Stimulated activated CD8-positive, alpha-beta memory T cell treated with anti-CD3 and anti-CD28 coated beads, Interleukin-12 subunit alpha, Interleukin-12 subunit beta, amount 100 ng/mL, for 1 hour (primary cell): ENCODE measurements at regions not wholly inside any gene's neighbourhood (a gene's known extent, or its start where the extent isn't known, plus 50 kb on each side); places are given as distances from the start of the nearest gene placed in this dataset.

ENCODE experiments used
- DNase-seq: peaks from one replicate; pipeline ENCODE4 v3.0.0-alpha.2; 2020; ENCODE audit warnings: low read depth

DNA sequence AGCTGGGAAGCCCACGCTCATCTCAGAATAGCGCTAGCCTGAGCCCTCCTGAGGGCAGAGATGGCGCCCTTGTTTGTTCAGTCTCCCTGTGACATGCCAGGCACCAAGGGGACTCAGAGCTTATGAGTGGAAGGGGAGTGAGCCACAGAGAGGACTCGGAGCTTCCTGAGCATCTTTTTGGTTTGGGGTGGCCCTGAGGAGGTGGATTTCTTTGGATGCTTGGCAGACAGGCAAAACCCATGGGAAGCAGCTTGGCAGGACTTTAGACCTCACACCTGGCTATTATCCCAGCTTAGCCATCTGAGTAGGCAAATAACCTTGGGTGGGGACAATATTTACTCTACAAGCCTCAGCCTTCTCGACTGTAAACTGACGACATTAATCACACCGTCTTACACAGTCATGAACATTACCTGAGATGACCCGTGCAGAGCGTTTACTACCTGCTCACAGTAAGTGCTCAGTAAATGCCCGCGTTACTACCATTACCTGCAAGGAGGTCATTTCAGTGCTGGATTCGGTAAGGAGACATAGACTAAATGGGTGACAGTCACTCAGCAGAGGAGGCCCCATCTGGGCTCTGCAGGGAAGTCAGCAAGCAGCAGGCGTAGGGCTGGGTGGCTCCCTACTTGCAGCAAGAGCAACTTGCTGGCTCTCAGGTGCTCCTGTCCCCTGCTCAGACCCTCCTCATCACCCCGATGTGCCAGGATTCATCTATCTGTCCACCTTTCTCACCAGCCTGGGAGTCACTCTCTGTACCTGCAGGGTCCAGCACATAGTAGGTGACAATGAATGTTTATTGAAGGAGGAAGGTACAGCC, 54.9 kb downstream of the KLHDC7A start:
- no peak for DNase-seq

DNA sequence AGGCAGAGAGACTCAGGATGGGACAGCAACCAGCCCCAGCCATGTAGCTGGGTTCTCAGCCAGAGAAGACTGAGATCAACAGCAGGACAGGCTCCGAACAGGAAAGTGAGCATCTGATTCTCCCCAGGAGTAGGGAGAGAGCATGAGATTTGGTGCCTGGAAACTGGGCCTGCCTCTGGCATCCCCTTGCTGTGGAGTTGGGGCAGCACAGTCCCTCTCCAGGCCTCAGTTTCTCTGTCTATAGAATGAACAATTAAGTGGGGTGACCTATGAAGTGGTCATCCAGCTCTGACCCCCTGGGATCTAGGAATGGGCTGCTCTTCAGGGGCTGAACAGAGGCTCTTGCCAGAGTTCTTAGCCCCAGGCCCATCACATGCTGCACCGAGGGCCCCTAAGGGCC, 55.6 kb downstream of the KLHDC7A start:
- no peak for DNase-seq

DNA sequence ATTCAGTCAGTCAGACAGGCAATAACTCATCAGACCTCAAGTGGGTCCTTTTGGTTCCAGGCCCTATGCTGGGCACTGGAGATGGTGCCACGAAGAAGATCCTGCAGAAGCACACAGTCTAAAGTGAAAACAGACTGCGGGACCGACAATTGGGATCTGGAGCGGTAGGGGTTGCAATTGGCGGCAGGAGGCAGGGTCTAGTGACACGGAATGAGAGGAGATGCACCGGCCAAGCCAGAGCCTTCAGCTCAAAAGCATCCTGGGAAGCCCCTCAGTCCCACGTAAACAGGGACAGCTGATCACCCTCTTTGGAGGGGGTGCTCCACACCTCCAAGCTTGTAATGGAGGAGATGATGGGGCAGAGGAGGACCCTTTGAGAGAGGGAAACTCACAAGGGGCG, 56.2 kb downstream of the KLHDC7A start:
- no peak for DNase-seq

DNA sequence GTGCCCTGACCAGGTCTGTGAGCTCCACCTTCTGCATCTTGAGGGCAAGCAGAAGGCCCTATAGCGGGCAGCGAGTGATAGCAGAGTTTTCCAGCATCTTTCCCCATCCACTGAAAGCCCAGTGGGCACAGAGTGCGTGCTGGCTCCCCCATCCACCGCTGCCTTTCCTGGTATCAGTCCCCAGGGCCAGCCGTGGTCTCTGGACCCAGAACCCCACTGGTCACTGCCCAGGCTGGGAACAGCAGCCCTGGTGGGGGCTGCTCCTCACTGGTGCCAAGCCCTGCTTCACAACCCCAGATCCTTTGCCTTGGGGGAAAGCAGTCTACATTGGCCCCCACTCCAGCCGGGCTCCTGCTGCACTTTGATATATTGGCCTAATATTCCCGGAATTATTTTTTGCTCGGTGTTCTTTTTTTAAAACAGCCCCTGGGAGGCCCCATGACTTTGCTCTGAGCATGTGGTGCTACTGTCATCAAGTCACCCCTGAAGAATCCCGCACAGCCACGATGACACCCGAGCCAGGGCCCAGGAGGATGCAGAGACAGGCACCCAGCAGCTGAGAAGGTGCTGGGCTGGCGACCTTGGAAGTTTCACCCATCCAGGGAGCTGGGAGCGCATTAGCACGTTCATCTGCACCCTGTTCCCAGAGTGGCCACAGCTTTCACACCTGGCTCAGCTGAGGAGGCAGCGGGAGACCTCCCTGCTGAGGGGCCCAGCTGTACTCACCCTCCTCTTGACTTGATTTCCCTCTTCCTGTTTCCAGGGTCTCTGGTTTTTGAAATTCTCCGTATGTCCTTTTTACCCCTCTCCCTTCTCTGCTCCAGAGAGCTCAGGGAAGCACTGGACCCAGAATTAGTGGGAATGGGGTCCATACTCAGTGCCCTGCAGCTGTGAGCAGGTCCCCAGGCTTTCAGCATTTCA, 56.9 kb downstream of the KLHDC7A start:
- no peak for DNase-seq

DNA sequence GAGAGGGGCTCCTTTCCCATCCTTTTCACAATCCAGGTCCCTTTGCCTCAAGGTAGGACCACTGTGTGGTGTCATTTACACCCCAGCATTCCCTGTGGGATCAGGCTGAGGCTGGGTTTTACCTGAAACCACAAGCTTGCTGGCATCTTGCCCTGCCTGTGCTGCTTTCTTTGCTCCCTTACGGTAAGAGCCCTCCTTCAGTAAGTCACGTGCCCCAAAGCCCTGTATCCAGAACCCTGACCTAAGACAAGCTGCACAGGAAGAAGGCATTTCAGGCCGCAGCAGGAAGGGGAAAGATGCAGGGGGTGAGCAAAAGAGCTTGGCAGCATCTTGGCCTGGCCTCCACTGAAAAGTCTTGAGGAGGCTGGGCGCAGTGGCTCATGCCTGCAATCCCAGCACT, 58.4 kb downstream of the KLHDC7A start:
- DNase-seq: no peak

DNA sequence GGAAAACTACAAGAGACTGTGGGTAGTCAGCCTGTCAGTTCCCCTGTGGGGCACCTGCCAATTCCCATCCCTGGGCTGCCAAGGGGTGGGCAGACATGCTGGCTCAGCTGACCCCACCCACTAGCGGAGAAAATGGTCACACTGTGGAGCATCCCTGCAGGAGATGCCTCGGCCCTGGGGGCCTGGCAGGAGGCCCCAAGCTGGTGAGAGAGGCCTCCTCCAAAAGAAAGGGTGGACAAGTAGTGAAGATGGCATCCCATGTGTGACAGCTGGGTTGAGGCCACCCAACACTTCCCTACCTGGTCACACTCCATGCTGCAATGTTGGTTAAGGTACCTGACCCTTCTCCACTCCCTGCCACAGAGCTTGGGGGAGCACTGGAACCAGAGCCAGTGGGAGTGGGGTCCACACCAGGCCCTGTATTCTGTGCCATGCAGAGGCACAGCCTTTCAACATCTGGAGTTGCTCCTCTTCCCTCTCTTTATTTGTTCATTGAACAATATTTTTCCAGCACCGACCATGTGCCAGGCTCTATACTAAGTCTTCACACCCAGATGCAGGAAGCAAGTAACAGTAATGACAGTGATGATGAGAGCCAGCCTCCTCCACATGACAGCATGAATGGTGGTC, 59.5 kb downstream of the KLHDC7A start:
- no peak for DNase-seq

DNA sequence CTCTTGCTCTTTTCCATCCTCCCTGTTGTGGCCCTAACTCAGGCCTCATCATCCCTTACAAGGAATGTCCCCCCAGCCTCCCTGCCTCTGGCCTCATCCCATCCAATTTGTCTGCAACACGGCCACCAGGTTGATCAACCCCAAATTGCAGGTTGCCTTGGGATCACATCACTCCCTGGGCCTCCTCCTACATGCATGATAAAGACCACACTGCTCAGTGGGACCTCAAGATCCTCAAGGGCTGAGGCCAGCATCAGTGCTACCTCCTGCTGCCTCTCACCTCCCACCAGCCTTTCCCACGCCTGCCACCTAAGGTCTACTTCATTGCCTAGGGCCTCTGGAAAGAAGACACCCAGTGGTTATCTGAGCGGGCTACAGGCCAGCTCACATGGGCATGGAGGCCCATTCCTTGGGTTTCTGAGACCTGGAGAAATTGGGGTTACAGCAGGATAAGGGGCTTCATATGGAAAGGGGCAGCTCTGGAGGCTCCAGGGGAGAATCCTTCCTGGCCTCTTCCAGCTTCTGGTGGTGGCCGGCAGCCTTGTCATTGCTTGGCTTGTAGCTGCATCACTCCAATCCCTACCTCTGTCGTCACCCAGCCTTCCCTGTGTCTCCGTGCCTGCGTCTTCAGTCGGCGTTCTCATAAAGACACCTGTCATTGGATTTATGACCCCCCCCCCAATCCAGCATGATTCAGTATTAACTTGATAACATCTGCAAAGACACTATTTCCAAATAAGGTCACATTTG, 60.5 kb downstream of the KLHDC7A start:
- DNase-seq: no peak

DNA sequence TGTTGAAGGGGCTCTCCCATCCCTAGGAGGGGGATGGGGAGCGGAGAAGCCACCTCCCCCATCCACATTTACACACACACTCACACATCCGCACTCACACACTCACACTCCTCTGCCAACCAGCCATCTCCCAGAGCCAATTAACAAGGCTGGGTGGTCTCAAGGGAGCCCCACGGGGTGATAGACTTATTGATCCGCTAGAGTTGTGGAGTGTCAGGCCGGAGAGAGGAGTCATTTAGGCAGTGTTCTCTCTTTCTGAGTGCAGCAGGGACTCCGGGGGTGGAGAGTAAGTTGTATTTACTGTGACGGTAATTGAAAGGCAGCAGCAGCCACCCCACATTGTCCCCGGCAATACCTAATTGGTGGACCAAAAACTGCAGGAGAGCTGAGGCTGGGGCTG, 61.6 kb downstream of the KLHDC7A start:
- DNase-seq: no peak

DNA sequence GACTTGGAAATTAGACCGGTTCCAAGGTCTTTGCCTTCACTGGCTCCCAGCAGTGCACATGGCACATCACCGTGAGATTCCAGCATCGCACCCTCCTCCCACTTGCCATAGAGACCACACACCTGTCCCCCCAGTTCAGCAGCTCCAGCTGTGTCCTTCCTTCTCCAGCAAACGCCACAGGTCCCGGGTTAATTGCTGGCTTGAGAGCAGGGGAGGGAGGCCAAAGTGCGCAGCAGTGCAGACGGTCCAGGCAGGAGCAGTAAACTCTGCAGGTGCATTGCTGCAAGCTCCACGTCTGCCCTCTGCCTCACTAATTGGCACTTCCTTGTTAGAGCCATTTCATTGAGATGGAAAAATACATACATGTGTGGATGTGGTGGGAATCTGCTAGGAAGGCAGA, 65.3 kb downstream of the KLHDC7A start:
- no peak for DNase-seq

DNA sequence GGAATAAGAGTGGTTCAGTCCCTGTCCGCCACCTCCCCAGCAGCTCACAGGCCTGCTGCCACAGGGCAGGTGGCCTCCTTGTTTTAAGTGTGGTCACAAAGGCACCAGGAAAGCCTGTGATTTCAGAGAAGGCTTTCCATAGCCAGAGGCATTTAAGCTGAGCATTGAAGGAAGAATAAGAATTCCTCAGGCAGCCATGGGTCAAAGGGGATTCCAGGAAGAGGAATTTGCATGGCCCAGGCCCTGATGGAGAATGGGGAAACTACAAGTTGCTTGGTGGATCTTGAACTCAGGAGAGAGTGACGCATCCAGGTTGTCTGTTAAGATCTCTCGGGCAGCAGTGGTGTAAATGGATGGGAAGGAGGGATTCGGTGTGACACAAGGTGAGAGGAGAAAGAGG, 66.7 kb downstream of the KLHDC7A start:
- DNase-seq: no peak

DNA sequence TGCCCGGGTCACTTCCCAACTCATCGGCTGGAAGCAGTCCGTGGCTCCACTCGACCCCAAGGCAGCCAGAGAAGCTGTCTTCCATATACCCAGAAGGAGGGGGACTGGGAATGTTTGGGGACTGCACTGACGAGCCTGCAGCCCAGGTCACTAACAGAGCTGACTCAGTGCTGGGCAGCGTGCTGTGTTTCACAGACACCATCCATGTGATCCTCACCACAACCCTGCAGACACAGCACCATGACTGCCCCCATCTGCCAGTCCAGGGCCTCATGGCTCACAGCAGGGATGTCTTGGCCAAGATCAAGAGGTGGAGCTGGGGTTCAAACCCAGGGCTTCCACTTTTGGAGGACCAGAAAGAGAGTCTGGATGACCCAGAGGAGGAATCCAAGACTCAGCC, 67.9 kb downstream of the KLHDC7A start:
- DNase-seq: no peak

DNA sequence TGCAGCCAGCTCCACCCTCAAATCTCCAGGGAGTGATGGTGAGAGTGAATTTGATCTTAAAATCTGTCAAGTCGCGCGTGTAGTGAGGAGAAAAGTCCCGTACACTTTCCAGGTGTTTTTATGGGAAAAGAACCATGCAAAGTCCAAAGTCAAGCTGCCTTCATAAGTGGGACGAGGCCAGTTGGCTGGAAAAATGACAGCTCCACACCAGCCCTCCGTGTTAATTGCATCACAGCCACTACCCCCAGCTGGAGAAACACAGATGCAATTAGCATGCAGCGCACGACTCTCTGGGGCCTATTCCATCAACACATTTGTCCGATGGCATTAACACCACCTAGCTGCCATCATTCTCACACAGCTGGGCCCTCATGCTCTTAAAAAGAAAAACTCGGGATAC, 68.4 kb downstream of the KLHDC7A start:
- DNase-seq: no peak

DNA sequence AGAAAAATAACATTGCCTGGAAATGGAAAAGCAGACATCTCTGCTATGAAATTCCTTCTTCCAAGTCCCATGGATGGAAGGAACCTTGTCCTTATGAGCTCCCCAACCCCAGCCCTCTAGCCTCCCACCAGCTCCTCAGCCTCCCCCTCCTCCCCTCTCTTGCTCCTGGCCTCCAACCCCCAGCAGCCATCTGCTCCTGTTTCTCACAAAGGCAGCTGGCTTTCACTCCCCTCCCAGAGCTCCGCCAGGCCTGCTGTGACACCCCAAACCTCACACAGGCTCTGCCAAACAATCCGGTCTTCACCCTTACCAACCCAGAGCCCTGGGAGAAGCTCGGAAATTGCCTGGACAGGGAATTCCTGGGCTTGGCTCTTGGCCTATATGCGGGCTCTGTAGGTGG, 69.2 kb downstream of the KLHDC7A start:
- no peak for DNase-seq

DNA sequence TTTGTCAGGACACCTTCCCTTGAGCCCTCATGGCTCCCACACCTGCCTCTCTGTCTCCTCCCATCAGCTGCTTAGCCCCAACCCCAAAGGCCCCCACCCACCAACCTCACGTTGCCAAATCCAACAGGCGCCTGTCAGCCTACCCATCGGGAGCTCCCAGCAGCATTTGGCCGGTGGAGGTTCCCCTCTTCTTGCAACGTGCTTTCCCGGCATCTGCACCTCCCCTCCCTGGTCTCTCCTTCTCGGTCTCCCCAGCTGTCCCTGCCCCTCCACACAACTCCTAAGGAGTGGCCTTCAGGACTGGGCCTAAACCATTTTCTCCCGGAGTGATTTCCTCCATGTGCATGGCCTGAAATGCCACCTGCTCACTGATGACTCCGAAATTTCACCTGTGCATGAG, 71.9 kb downstream of the KLHDC7A start:
- no peak for DNase-seq

DNA sequence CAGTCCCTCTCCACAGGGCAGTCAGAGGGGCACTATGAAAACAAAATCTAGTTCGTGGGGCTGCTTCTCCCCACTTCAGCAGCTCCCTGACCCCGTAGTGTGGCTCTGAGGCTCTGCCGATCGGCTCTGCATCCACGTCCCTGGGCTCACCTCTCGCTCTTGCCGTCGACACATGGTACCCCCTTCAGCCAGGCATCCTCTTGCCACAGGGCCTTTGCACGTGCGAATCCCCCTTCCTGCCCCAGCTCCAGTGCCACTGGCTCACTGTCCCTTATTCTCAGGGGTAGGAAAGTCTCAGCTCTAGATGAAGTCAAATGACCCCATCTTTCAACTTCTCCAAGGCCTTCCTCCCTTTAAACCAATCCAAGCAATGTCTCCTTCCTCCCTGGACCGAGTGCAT, 72.7 kb downstream of the KLHDC7A start:
- DNase-seq: no peak

DNA sequence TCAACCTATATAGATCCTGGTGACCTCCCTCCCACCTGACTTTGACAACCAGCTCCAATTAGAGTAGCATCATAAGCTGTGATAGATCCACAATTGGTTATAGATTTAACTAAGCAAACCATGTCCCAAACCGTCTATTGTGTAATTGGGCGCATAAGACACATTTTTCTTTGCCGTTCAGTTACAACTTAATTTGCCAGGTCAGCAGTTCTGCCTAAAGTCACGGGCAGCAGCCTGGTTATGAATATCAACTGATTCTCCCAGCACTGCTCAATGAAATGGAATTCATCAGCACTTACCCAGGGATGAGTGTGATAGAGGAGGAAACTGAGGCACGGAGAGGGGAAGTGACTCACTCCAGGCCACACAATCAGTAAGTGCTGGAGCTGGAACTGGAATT, 73.4 kb downstream of the KLHDC7A start:
- DNase-seq: no peak

DNA sequence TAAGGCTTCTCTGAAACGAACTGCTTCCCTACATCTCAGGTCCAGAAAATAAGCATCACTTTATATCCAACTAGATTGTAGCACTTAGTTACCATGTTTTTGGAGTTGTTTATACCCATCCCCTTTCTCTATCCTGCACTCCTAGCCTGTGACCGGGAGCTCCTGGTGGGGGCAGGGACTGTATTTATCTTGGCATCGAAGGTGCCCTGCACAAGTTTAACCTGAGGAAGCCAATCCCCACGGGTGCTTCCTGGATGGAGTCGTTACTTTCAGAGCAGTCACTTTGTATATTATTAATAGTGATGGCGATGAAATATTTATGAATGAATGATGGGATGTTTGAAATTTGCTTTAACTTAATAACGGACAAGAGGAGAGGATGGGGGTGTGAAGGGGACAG, 73.9 kb downstream of the KLHDC7A start:
- no peak for DNase-seq

DNA sequence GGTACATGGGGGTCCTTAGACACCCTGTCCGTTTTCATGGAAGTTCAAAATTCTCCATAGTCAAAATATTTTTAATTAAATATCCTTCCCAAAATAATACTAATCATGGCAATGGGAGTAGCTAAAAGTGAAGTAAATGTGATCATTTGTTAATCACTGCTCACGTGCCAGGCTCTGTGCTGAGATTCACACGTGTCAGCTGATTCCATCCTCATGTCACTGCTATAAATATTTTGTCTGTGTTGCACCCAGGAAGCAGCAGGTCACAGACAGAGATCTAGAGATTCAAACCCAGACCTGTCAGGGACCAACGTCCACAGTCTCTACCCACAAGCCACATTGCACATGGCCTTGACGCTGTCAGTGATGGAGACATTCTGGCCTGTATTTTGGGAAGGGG, 74.3 kb downstream of the KLHDC7A start:
- DNase-seq: no peak

DNA sequence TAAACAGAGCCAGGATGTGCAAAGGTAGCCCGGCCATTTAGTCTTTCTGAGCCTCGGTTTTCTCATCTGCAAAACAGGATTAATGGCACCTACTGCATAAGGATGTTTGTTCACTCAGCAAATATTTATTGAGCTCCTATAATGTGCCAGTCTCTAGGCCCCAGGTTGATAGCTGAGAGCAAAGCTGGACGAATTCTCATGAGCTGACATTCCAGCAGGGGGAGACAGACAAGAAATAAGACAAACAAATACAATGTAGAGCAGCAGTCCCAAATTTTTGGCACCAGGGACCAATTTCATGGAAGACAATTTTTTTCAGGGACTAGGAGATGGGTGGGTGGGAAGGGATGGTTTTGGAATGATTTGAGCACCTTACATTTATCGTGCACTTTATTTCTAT, 74.3 kb upstream of the PAX7 start:
- DNase-seq: no peak

DNA sequence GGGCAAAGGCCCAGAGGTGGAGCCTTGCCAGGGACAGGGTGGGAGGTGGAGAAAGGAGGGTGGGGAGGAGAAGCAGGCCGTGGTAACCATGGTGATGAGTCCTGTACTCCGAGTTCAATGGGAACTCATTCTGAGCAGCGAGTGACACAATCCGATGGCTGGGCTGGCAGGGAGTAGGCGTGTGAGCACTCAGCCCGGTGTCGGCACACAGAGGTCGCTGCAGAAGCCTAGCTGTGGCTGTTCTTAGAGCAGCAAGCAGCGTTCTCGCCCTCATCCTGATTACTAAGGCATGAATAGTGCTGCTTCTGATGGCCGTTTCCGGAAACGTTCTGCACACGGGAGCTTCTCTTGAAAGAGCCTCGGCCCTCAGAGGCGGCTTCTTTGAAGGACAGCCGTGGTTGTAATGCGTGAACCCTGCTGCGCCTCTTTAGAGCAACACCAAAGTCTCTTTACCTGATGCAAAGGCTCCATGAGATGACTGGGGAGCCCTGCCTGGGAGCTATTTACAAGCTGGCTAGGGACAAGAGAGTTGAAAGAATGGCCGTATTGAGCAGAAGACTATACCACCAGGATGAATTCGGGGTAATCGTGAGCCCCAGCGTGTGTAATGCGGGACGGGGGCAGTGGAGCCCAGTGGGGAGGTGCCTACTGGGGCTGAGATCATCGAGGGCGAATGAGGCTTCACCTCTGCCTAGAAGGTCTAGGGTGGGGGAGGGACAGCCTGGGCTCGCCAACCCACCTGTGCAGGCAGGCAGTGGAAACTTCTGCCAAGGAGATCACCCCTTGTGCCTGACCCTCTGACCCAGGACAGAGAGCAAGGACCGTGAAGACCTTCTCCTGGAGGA, 72.8 kb upstream of the PAX7 start:
- DNase-seq: no peak

DNA sequence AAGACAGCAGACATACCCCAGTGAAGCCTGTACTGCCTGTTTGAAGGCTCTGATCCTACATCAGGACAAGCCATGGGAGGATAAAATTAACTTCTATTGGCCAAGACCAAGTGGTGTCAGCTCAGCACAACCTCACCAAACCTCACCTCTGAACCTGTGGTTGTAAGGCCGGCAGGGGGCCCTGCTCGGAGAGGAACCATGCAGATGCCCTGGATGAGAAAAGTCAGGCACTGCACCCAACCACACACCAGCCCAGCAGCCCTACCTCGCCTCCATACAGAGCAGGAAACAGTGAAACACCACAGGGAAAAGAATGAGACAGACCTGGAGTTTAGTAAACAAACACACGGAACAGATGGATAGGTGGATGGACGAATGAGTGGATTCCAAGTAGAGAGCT, 70.0 kb upstream of the PAX7 start:
- DNase-seq: no peak
